ENCODE measurements at regions not wholly inside any gene's neighbourhood (a gene's known extent, or its start where the extent isn't known, plus 50 kb on each side); places are given as distances from the start of the nearest gene placed in this dataset.
"Not testable (repeated sequence)": the region's sequence is repeated elsewhere in the genome, so short reads cannot be mapped to it uniquely, and the experiment has no call there.

- DNase-seq, result no peak
Measured at GRCh38 chr1:95622609-95623008, 388.6 kb downstream of the RWDD3 start.

- no peak for DNase-seq
Measured at GRCh38 chr1:95625224-95625623, 391.2 kb downstream of the RWDD3 start.

- DNase-seq, result no peak
Measured at GRCh38 chr1:95627244-95627643, 393.2 kb downstream of the RWDD3 start.

DNA sequence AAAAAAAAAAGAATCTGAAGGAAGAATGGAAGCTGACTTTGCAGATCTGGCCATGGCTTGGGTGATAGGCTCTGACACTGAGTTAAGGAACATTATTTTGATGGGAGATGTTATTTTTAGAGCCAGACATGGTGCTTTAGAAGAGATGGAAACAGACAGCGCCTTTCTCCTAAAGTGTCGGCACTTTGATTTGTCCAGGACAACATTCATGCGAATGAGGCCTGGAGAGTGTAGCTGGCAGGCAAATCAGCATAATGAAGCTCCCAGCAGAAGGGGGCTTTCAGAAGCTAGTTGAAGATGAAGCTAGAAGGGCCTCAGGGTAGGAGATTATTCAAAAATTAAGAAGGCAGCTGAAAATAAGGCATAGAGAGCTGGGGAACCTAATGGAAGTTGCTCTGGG, 397.7 kb downstream of the RWDD3 start:
- DNase-seq, result no peak

- no peak for DNase-seq
Measured at GRCh38 chr1:95635811-95636210, 401.8 kb downstream of the RWDD3 start.

- no peak for DNase-seq
Measured at GRCh38 chr1:95636897-95637296, 402.9 kb downstream of the RWDD3 start.

GRCh38 chr1:95640746-95641145, 406.7 kb downstream of the RWDD3 start:
- DNase-seq, result no peak

DNA sequence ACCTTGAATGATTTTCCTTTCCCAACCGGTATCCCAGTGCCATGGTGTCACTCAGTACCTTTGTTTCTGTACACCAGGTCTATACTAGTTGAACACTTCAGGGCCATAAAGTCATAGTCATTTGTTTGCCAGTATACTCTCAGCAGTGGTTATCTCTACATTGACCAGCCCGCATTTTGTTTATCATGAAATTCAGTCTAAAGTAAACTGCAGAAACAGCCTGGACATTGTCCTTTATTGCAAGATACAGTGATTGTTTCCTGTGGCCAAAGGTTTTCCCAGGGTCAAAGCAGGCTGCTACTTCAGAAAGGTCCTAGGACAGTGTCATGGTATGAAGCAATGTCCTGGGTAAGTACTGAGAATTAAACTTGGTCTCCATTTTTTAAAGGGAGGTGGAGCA, 407.4 kb downstream of the RWDD3 start:
- DNase-seq, result no peak

GRCh38 chr1:95642035-95642434, 408.0 kb downstream of the RWDD3 start:
- DNase-seq, result no peak

- DNase-seq, result no peak
Measured at GRCh38 chr1:95643071-95643470, 409.1 kb downstream of the RWDD3 start.

GRCh38 chr1:95645126-95645525, 411.1 kb downstream of the RWDD3 start:
- DNase-seq, result not testable (repeated sequence)

- DNase-seq, result no peak
Measured at GRCh38 chr1:95650631-95651030, 416.6 kb downstream of the RWDD3 start.

DNA sequence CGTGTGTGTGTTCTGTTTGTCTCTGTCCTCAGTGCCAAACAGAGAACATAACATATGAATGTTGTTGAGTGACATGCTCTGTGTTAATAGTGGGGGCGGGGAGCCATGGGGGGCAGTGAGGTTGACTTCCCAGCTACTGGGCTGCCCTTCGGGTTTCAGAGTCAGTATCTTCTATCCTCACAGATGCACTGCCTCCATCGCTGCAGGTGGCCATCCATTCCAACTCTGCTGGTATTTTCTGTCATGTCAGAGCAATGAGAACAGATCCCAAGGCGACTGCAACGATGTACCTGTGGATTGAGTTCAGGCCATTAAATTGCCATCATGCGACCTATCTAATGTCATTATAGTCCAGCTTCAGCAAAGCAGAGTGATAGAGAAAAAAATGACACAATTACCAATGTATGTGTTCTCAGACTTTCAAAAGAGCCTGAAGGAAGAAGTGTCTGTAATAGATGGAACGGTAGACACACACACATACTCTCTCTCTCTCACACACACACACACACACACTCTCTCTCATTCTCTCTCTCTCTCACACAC, 418.5 kb downstream of the RWDD3 start:
- no peak for DNase-seq

GRCh38 chr1:95653618-95654017, 419.6 kb downstream of the RWDD3 start:
- no peak for DNase-seq

DNA sequence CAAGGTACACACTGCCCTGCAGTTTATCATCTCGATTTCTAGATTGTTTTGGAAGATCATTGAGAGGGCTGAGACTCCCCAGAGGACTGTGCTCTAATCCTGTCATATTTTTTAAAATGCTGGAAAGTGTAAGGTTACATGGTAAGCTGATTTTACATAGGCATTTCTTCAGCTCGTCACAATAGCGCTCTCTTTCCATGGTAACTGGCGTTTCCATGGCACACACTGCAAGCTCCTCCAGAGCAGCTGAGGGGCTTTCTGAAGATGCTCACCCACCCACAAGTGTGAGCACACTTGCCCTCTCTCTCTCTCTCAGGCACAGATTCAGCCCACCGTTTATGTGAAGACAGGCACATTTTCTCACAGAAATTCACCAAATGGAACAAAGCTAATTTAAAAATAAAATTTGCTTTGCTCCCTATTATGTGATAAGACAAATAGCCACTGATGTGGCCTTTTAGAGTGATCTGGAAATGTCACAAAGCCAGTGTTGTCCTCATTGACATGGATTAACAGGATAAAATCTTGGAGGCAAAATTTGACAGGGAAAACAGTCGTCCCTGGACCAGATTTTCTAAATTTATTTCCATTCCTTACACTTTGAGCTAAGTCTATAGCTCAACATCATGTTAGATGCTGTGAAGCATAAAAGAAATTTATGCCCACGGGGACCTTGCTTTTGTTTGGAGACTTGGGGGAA, 421.5 kb downstream of the RWDD3 start:
- no peak for DNase-seq

GRCh38 chr1:95657248-95657647, 423.2 kb downstream of the RWDD3 start:
- DNase-seq, result no peak

DNA sequence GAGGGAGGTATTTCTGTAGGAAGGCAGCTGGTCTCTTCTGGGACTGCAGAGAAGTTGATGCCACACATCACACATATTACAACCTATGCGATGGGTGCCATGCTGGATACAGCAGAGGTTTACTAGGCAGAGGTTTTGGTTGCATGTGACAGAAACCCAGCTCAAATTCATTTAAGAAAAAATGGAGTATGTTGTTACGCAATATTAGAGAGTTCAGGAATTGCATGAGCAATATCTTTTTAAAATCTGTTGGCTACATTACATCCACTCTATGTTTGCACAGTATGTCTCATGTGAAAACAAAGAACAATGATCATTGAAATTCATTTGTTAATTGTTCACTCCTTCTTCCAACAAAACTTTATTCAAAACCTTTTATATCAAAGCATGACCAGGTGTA, 425.2 kb downstream of the RWDD3 start:
- no peak for DNase-seq

GRCh38 chr1:95659588-95659987, 425.6 kb downstream of the RWDD3 start:
- DNase-seq, result no peak

- DNase-seq, result no peak
Measured at GRCh38 chr1:95660736-95661135, 426.7 kb downstream of the RWDD3 start.

- not testable (repeated sequence) for DNase-seq
Measured at GRCh38 chr1:95663530-95663929, 429.5 kb downstream of the RWDD3 start.

GRCh38 chr1:95668165-95668564, 434.2 kb downstream of the RWDD3 start:
- DNase-seq, result no peak

DNA sequence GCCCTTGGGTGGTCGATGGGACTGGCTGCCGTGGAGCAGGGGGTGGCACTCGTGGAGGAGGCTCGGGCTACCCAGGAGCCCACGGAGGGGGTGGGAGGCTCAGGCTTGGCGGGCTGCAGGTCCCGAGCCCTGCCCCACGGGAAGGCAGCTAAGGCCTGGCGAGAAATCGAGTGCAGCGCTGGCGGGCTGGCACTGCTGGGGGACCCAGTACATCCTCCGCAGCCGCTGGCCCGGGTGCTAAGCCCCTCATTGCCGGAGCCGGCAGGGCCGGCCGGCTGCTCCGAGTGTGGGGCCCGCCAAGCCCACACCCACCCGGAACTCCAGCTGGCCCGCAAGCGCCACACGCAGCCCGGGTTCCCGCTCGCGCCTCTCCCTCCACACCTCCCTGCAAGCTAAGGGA, 435.6 kb downstream of the RWDD3 start:
- not testable (repeated sequence) for DNase-seq

DNA sequence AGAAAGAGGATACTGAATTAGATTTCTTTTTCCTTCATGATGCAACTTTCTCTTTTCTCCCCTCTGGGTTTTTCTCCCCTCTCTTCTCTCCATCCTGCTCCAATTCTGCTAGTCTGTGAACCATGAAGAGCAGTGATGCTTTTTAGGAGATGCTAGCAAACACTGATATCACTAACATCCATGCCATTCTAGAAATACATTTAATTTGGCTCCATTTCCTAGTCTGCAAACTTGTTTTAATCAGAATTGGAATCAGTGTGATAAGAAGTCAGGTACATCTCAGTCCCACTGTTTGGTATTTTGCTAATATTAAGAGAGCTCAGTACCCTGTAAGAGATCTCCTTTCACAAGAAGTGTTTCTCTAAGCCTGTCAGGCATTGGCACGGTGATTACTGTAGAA, 437.1 kb downstream of the RWDD3 start:
- no peak for DNase-seq

- no peak for DNase-seq
Measured at GRCh38 chr1:95679262-95679661, 445.3 kb downstream of the RWDD3 start.

GRCh38 chr1:95685081-95685480, 451.1 kb downstream of the RWDD3 start:
- no peak for DNase-seq

All from inflammatory macrophage treated with lipopolysaccharide for 4 hours (primary cell).